Spinal cord (tissue), 9 donors: ENCODE measurements at regions not wholly inside any gene's neighbourhood (a gene's known extent, or its start where the extent isn't known, plus 50 kb on each side); places are given as distances from the start of the nearest gene placed in this dataset.

Experiments used
- DNase-seq, 6 donors: peaks; one replicate each; pipeline versions ENCODE4 v3.0.0 to v3.0.0-alpha.2; 2013 to 2015; ENCODE audit warnings: low spot score in 6 of 6, low read depth in 4 of 6
- H3K27ac ChIP-seq: one replicate; pipeline ENCODE4 v1.5.1; 2013; ENCODE audit warnings: low read depth, low read length, control low read depth
- H3K27me3 ChIP-seq: one replicate; pipeline ENCODE4 v1.6.1; 2013; ENCODE audit warnings: low read length; ENCODE audit not compliant: control insufficient read depth, insufficient read depth
- H3K36me3 ChIP-seq: one replicate; pipeline ENCODE4 v1.6.1; 2013; ENCODE audit warnings: low read length; ENCODE audit not compliant: control insufficient read depth, insufficient read depth
- H3K4me1 ChIP-seq: one replicate; pipeline ENCODE4 v1.6.1; 2013; ENCODE audit warnings: low read length; ENCODE audit not compliant: control insufficient read depth, insufficient read depth
- H3K4me3 ChIP-seq: one replicate; pipeline ENCODE4 v1.5.1; 2013; ENCODE audit warnings: low read depth, low read length, control low read depth
- H3K9me3 ChIP-seq: one replicate; pipeline ENCODE4 v1.6.1; 2013; ENCODE audit warnings: low read length; ENCODE audit not compliant: control insufficient read depth, insufficient read depth
- WGBS: methylation state at CpG from one replicate; pipeline ENCODE4 v1.1.5; 2013; ENCODE audit warnings: missing lambda C conversion rate; ENCODE audit not compliant: insufficient coverage; 5-methylcytosine and 5-hydroxymethylcytosine counted together
- donor health status: healthy.

GRCh38 chr12:91434081-91434480 is 251.5 kb upstream of the DCN start:
- Histone ChIP-seq H3K9me3 (no peaks in the 10 kb centered on the region), H3K4me3 (no peak overlapping the region), H3K27me3 (no peaks in the 10 kb centered on the region), H3K4me1 (no peaks in the 10 kb centered on the region), H3K27ac (no peak overlapping the region), H3K36me3 (no peaks in the 10 kb centered on the region)
- no peak for DNase-seq
- WGBS, result 60% methylated on average over 1 of the region's 1 CpG

DNA sequence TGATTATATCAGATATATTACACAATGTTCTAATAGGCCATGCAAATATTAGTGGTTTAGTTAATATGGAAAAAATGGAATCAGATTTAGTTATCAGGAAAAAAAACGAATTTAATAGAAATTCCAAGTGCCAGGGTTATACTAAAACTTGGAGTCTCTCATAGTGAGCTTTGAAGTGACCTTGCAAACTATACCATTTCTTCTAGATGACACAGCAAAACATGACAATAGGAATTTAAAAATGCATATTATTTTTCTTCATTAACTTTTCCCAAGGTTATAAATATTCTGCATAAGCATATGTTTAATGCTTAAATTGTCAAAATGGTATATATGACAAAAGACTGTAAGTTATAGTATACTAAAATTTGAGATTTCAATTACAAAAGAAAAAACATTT is 250.1 kb upstream of the DCN start:
- no peaks in the 10 kb centered on the region for H3K4me1 ChIP-seq

DNA sequence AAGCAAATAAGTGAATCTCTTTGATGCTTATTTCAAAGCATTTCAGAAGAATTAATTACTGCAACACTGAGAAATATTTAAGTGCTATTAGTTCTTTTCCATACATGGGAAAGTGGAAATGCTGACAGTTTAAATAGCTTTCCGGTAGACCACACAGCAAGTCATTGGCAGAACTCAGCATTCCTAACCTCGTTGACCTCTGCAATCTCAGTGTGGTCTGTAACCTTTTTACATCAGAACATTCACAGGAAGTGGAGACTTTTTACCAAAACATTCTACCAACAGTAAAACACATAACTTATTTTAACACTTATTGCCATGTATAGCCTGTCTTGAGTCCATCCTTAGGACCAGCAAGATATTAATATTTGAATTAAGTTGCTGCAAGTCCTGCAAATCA is 249.5 kb upstream of the DCN start:
- no peak for DNase-seq
- no peaks in the 10 kb centered on the region for H3K9me3 ChIP-seq
- H3K27ac ChIP-seq, result no peak overlapping the region
- 31% methylated on average over 2 of the region's 2 CpGs for WGBS
- H3K4me1 ChIP-seq, result no peaks in the 10 kb centered on the region
- H3K4me3 ChIP-seq, result no peak overlapping the region
- no peaks in the 10 kb centered on the region for H3K36me3 ChIP-seq
- H3K27me3 ChIP-seq, result no peaks in the 10 kb centered on the region

More for the DNA sequence above, 250.1 kb upstream of the DCN start:
- Histone ChIP-seq H3K36me3 (no peaks in the 10 kb centered on the region), H3K4me3 (no peak overlapping the region), H3K27me3 (no peaks in the 10 kb centered on the region), H3K9me3 (no peaks in the 10 kb centered on the region), H3K27ac (no peak overlapping the region)
- no CpG with 5 or more reads among the region's 1 CpG for WGBS
- DNase-seq, result no peak

GRCh38 chr12:91424506-91424905 is 241.9 kb upstream of the DCN start:
- no peak overlapping the region for H3K27ac ChIP-seq
- H3K4me1 ChIP-seq, result no peaks in the 10 kb centered on the region
- DNase-seq, result no peak
- WGBS, result no CpG with 5 or more reads among the region's 2 CpGs
- no peaks in the 10 kb centered on the region for H3K9me3 ChIP-seq
- no peaks in the 10 kb centered on the region for H3K27me3 ChIP-seq
- H3K4me3 ChIP-seq, result no peak overlapping the region
- H3K36me3 ChIP-seq, result no peaks in the 10 kb centered on the region

DNA sequence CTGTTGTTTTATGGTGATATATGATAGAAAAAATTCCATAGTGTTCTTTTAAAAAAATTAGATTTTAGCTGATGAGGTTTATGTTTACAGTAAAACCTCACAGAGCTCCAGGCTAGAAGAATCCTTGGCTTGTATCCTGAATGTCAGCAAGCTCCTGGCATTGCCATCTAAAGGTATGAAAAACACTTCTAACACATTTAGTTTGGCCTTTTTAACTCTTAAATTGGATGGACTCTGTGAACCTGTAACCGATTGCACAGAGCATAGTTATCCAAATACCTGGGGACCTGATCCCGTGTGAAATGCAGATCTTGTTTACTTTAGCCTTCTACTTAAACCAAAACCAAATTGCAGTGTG is 241.1 kb upstream of the DCN start:
- 33% methylated on average over 1 of the region's 2 CpGs for WGBS
- no peaks in the 10 kb centered on the region for H3K27me3 ChIP-seq
- H3K4me3 ChIP-seq, result no peak overlapping the region
- H3K4me1 ChIP-seq, result no peaks in the 10 kb centered on the region
- no peak for DNase-seq
- no peaks in the 10 kb centered on the region for H3K9me3 ChIP-seq
- H3K36me3 ChIP-seq, result no peaks in the 10 kb centered on the region
- no peak overlapping the region for H3K27ac ChIP-seq

DNA sequence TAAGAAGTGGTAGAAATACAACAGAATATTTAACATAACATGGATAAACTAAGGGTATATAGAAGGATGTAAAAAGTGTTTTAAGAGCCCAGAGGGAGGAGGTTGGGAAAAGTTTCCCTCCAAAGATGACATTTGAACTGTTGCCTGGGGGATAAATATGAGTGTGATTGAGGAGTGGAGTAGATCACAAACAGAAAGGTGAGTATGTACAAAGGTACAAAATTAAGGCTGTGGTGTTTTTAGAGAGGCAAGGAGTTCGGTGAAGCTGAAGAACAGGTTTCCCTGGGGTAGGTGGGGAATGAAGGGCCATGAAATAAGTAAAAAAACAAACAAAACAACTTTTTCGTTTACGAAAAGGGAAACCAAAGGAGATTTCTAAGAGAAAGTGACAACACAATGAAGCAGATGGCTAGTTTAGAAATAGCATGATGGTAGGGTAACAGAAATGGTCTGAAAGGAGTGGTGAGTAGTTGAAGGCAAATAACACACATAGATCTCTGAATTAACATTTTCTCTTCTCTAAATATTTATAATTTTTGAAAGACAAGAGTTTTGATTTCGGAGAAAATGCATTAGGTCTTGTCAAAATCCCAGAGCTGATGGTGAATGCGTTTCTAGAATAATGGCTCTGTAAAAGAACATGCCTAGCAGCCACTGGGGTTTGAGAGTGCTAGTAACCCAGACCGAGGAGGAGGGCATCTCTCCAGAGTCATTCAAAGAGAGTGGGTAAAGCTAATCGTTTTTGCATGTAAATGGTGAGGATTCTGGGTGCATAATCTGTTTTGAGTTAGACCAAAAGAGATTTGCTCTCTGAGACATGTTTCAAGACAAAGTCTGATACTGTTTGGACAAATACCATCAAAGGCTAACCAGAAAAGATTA is 240.4 kb upstream of the DCN start:
- Histone ChIP-seq H3K4me3 (no peak overlapping the region), H3K9me3 (no peaks in the 10 kb centered on the region), H3K4me1 (no peaks in the 10 kb centered on the region), H3K27ac (no peak overlapping the region), H3K27me3 (no peaks in the 10 kb centered on the region), H3K36me3 (no peaks in the 10 kb centered on the region)
- DNase-seq, result no peak
- 42% methylated on average over 4 of the region's 7 CpGs for WGBS

GRCh38 chr12:91422127-91422526 is 239.5 kb upstream of the DCN start:
- Histone ChIP-seq H3K9me3 (no peaks in the 10 kb centered on the region), H3K4me1 (no peaks in the 10 kb centered on the region), H3K36me3 (no peaks in the 10 kb centered on the region), H3K27ac (no peak overlapping the region), H3K4me3 (no peak overlapping the region), H3K27me3 (no peaks in the 10 kb centered on the region)
- no peak for DNase-seq
- WGBS, result no CpG with 5 or more reads among the region's 1 CpG

GRCh38 chr12:91419809-91420208 is 237.2 kb upstream of the DCN start:
- H3K27me3 ChIP-seq, result no peaks in the 10 kb centered on the region
- no peaks in the 10 kb centered on the region for H3K9me3 ChIP-seq
- H3K4me3 ChIP-seq, result no peak overlapping the region

GRCh38 chr12:91418221-91419090 is 235.8 kb upstream of the DCN start:
- Histone ChIP-seq H3K27me3 (no peaks in the 10 kb centered on the region), H3K4me1 (no peaks in the 10 kb centered on the region), H3K27ac (no peak overlapping the region), H3K4me3 (no peak overlapping the region), H3K9me3 (no peaks in the 10 kb centered on the region), H3K36me3 (no peaks in the 10 kb centered on the region)
- WGBS, result no CpG with 5 or more reads among the region's 1 CpG
- DNase-seq, result no peak

More at GRCh38 chr12:91419809-91420208, 237.2 kb upstream of the DCN start:
- no peak for DNase-seq
- H3K27ac ChIP-seq, result no peak overlapping the region
- H3K36me3 ChIP-seq, result no peaks in the 10 kb centered on the region
- H3K4me1 ChIP-seq, result no peaks in the 10 kb centered on the region

DNA sequence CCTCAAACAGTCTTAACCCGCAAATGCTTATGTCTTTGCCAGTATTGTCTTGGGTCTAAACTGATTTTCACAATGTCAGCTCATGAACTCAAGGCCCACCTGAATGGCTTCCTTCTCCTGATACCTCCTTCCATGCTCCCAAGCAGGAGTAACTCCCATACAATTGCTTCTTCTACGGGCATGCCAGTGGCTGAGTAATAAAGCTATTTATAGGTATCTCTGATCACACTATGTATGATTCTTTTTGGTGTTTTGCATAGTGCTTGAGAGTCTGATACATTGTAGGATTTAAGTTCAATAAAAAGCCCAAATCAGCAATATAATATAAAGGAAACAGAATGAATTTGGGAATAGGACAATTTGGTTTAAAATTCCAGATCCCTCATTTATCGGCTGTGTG is 235.0 kb upstream of the DCN start:
- 100% methylated on average over 1 of the region's 3 CpGs for WGBS
- DNase-seq, result no peak
- Histone ChIP-seq H3K4me1 (no peaks in the 10 kb centered on the region), H3K27ac (no peak overlapping the region), H3K27me3 (no peaks in the 10 kb centered on the region), H3K36me3 (no peaks in the 10 kb centered on the region), H3K4me3 (no peak overlapping the region), H3K9me3 (no peaks in the 10 kb centered on the region)
